ENCODE measurements at regions not wholly inside any gene's neighbourhood (a gene's known extent, or its start where the extent isn't known, plus 50 kb on each side); places are given as distances from the start of the nearest gene placed in this dataset.
"Not testable (repeated sequence)": the region's sequence is repeated elsewhere in the genome, so short reads cannot be mapped to it uniquely, and the experiment has no call there.

- no peak for DNase-seq
These were observed 324.4 kb downstream of the ZNF674 start for GRCh38 chrX:46220822-46221221.

DNA sequence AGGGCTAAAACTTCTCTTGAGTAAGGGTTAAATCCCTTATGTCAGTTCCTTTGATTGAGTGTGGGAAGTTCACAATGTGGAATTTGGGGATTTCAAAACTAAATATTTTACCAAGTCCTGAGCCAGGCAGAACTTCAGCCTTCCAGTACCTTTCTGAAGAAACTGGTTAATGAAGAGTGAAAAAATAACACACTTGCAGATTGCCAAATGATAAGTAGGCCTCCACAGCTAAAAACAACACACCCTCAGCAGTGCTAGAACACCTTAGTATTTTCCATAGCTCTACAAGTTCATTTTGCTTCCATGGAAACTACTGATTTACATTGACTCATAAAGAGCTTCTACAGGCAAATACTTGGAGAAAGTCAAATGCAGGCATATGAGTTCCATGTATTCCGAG lies 326.8 kb downstream of the ZNF674 start:
- no peak for DNase-seq

GRCh38 chrX:46216406-46216805 lies 328.8 kb downstream of the ZNF674 start:
- no peak for DNase-seq

- no peak for DNase-seq
These were observed 334.1 kb downstream of the ZNF674 start for GRCh38 chrX:46211079-46211478.

GRCh38 chrX:46209768-46210167 lies 335.5 kb downstream of the ZNF674 start:
- no peak for DNase-seq

DNA sequence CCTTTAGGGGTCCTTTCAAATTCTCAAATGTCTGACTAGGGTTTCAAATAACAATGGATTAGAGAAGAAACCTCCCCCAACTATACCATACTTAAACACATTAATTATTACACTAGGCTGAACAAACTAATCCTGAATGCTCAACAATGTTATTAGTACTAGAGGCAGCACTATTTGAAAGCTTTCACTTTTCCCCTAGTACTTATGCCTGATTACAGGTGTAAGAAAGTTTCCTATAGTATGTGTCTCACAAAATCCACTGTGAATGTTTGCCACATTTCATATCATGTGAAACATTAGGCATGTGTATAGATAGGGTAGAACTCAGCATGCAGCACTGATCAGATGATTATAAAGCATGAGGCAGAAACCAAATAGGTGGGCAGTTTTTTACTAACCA lies 336.2 kb downstream of the ZNF674 start:
- DNase-seq = no peak

- no peak for DNase-seq
These were observed 336.9 kb downstream of the ZNF674 start for GRCh38 chrX:46208225-46208854.

DNA sequence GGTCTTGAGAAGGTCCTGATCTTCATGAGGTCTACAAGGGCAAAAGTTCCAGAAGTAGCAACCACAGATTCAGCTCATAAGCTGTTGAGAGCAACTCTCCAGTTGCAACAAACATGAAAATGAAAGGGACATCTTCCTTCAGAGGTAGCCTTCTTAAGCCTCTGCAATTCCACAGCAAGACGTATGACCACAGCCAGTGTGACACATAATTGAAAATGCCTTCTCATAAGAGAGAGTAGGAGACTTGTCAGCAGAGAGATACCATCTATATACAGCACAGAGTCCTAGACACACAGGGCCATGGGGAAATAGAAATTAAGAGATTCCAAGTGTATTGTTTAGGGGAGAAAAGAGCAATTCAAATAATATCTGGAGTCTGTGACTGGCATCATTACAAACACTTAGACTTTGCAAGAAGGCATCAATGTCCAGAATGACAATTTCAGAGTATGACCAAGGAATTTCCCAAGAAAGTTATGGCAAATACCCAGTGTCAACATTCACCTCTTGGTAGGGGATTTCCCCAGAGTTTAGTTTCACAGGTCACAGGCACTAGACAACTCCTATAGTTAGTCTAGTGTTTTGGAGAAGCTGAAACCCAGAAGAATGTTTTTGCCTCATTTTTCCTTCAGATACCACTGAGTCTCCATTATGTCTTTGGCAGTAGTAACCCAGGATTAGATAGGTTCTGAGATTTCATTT lies 340.3 kb downstream of the ZNF674 start:
- DNase-seq = no peak

GRCh38 chrX:46202733-46203514 lies 342.3 kb downstream of the ZNF674 start:
- no peak for DNase-seq

GRCh38 chrX:46200413-46200812 lies 344.8 kb downstream of the ZNF674 start:
- DNase-seq = no peak

- DNase-seq = no peak
These were observed 346.4 kb downstream of the ZNF674 start for GRCh38 chrX:46198858-46199257.

DNA sequence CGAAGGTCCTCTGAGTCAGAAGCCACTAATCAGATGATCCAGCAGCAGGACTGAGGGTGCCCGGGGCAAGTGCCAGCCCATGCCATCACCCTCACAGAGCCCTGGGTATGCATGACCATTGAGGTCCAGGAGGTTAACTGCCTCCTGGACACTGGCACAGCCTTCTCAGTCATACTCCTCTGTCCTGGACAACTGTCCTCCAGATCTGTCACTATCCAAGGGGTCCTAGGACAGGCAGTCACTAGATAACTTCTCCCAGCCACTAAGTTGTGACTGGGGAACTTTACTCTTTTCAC lies 358.5 kb downstream of the ZNF674 start:
- DNase-seq = not testable (repeated sequence)

GRCh38 chrX:46185923-46186810 lies 359.1 kb downstream of the ZNF674 start:
- no peak for DNase-seq

- DNase-seq = no peak
These were observed 360.5 kb downstream of the ZNF674 start for GRCh38 chrX:46184749-46185148.

DNA sequence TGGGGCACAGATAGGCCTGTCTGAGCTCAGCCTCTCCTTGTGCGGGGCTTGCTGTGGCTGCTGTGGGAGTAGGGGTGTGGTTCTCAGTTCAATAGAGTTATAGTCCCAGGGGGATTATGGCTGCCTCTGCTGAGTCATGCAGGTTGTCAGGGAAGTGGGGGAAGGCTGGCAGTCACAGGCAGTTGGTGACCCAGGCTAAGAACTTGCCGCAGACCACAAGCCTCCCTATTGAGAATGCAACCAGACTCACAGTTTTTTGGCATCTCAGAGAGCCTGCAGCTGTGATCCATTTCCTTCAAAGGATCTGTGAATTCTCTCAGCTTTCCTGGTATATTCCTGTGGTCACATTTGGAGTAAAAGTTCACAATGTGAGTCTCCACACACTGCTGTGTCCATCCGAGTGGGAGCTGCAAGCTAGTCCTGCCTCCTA lies 364.9 kb downstream of the ZNF674 start:
- DNase-seq = no peak

DNA sequence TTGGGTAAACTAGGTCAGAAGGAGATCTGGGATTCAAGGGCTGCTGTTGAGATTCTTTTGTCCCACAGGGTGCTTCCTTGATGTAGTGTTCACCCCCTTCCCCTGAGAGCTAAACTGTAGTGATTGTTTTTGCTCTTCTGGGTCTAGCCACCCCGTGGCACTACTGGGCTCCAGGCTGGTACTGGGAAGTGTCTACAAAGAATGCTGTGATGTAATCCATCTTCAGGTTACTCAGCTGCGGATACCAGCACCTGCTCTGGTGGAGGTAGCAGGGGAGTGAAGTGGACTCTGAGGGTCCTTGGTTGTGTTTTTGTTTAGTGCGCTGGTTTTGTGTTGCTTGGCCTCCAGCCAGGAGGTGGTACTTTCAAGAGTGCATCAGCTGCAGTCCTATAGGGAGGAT lies 365.5 kb downstream of the ZNF674 start:
- no peak for DNase-seq

DNA sequence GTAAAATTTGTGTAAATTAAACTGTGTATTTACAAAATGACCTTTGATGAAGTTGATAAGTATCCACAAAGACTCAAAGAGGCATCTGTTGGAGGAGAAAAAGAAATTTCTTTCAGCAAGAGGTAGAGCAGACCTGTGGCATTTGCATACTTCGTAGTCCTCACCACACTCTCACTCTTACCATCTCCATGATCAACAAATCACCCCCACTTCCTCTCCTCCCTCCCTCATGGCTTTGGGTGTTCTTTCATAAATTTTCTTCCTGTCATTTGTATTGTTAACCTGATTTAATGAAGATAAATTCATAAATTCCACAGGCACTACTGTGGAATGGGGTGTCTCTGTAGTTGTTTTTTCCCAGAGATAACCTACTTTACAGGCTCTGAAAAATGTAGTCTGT lies 366.5 kb downstream of the ZNF674 start:
- no peak for DNase-seq

- no peak for DNase-seq
These were observed 372.1 kb downstream of the ZNF674 start for GRCh38 chrX:46173159-46173558.

DNA sequence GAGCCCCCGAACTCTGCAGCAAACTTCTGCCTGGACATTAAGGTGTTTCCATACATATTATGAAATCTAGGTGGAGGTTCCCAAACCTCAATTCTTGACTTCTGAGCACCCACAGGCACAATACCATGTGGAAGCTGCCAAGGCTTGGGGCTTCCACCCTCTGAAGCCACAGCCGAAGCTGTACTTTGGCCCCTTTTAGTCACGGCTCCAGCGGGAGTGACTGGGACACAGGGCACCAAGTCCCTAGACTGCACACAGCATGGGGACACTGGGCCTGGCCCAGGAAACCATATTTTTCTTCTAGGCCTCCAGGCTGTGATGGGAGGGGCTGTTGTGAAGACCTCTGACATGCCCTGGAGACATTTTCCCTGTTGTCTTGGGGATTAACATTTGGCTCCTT lies 373.8 kb downstream of the ZNF674 start:
- DNase-seq = not testable (repeated sequence)

DNA sequence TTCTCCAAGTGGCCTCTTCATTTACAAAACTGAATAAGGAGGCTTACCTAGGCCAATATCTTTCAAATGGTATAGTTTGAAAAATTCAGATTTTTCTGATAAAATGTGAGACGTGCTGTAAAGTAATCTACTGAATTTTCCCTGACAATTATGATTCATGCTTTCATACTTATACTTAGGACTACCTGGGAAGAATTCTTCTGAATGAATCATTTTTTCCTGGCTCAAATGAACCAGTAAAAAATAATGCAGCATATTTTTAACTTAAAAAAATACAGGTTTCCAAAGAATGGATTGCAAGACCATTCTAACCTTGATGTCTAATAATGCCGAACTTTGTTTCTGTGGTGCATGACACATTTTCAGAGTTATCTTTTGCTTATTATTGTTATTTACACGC lies 375.4 kb downstream of the ZNF674 start:
- DNase-seq = no peak

- no peak for DNase-seq
These were observed 377.0 kb downstream of the ZNF674 start for GRCh38 chrX:46168254-46168653.

DNA sequence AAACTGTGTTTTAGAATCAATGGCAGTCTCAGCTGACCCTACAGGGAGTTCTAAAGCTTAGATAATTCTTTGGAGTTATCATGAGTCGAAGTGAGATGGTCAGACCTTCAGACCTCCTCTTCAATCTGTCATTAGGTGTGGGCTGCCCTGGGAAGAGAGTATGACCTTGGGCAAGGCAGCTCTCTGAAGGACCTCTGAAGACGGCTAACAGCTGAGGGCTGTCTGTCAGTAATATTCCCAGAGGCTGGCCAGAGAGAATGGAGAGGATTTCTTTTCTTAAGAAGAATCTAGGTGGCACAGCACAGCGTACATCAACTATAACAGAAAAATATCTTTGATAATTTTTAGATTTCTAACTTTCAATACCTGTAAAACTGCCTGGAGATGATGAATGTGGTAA lies 379.4 kb downstream of the ZNF674 start:
- DNase-seq = no peak

GRCh38 chrX:46165411-46165810 lies 379.8 kb downstream of the ZNF674 start:
- no peak for DNase-seq

Data from T-helper 9 cell (primary cell).